NT2/D1 (cell line): ENCODE measurements at regions not wholly inside any gene's neighbourhood (a gene's known extent, or its start where the extent isn't known, plus 50 kb on each side); places are given as distances from the start of the nearest gene placed in this dataset.
A peak's percentile ranks its signal among the peaks of the same experiment; 100 is the strongest.

Experiments
- DNase-seq: peaks from one replicate; pipeline ENCODE4 v3.0.0-alpha.2; 2011; ENCODE audit warnings: low read depth, low spot score
- H3K27me3 ChIP-seq: 2 replicates; pipeline ENCODE4 v1.6.0; 2011; ENCODE audit warnings: mild to moderate bottlenecking; ENCODE audit not compliant: insufficient read length, insufficient read depth
- H3K36me3 ChIP-seq: 2 replicates; pipeline ENCODE4 v1.6.1; 2011; ENCODE audit warnings: mild to moderate bottlenecking, low read length, mixed read lengths; ENCODE audit not compliant: insufficient read depth, insufficient read length
- H3K4me1 ChIP-seq: 2 replicates; pipeline ENCODE4 v1.5.1; 2011; ENCODE audit not compliant: insufficient read depth, insufficient read length
- H3K4me3 ChIP-seq: 2 replicates; pipeline ENCODE4 v1.5.1; 2011; ENCODE audit warnings: low read depth; ENCODE audit not compliant: insufficient read length
- H3K9ac ChIP-seq: 2 replicates; pipeline ENCODE4 v1.6.0; 2011; ENCODE audit warnings: low read depth; ENCODE audit not compliant: insufficient read length
- H3K9me3 ChIP-seq: 2 replicates; pipeline ENCODE4 v1.5.1; 2011; ENCODE audit warnings: mild to moderate bottlenecking, low read length; ENCODE audit not compliant: insufficient read depth
- SUZ12 ChIP-seq: IDR thresholded peaks from 2 replicates; pipeline ENCODE4 v1.6.1; 2011; ENCODE audit not compliant: insufficient read length, insufficient read depth; ENCODE audit errors: extremely low read depth
- YY1 ChIP-seq: IDR thresholded peaks from 2 replicates; pipeline ENCODE4 v1.6.1; 2011; ENCODE audit not compliant: insufficient read length, insufficient read depth
- ZNF274 ChIP-seq: IDR thresholded peaks from 2 replicates; pipeline ENCODE4 v1.6.1; 2011; ENCODE audit warnings: mild to moderate bottlenecking, low read depth, low read length

- no peak overlapping the region for H3K4me3 ChIP-seq
- H3K36me3 ChIP-seq: no peaks in the 10 kb centered on the region
- peaks cover 4% of the 10 kb centered on the region for H3K4me1 ChIP-seq
- H3K9me3 ChIP-seq: no peaks in the 10 kb centered on the region
- TF ChIP-seq ZNF274: no peak
- TF ChIP-seq SUZ12: no peak
- TF ChIP-seq YY1: no peak
- no peak for DNase-seq
- H3K9ac ChIP-seq: no peak overlapping the region
- no peaks in the 10 kb centered on the region for H3K27me3 ChIP-seq
Measured at GRCh38 chr6:158920311-158920905, 79.6 kb downstream of the RSPH3 start.

- Histone ChIP-seq H3K36me3 (no peaks in the 10 kb centered on the region), H3K9ac (no peak overlapping the region), H3K4me3 (no peak overlapping the region), H3K4me1 (peaks cover 4% of the 10 kb centered on the region), H3K9me3 (no peaks in the 10 kb centered on the region), H3K27me3 (no peaks in the 10 kb centered on the region)
- TF ChIP-seq YY1 (no peak), SUZ12 (no peak), ZNF274 (no peak)
- no peak for DNase-seq
Measured at GRCh38 chr6:158919865-158920264, 80.1 kb downstream of the RSPH3 start.

GRCh38 chr6:158916617-158917016, 83.4 kb downstream of the RSPH3 start:
- no peak for TF ChIP-seq YY1
- no peak for TF ChIP-seq ZNF274
- no peak for TF ChIP-seq SUZ12
- Histone ChIP-seq H3K4me1 (no peaks in the 10 kb centered on the region), H3K9ac (no peak overlapping the region), H3K27me3 (no peaks in the 10 kb centered on the region), H3K36me3 (no peaks in the 10 kb centered on the region), H3K9me3 (no peaks in the 10 kb centered on the region), H3K4me3 (no peak overlapping the region)
- no peak for DNase-seq

GRCh38 chr6:158914923-158915322, 85.1 kb downstream of the RSPH3 start:
- no peaks in the 10 kb centered on the region for H3K9me3 ChIP-seq
- H3K9ac ChIP-seq: no peak overlapping the region
- H3K27me3 ChIP-seq: no peaks in the 10 kb centered on the region
- H3K4me1 ChIP-seq: no peaks in the 10 kb centered on the region
- TF ChIP-seq YY1 (no peak), SUZ12 (no peak), ZNF274 (no peak)
- H3K36me3 ChIP-seq: no peaks in the 10 kb centered on the region
- no peak for DNase-seq
- H3K4me3 ChIP-seq: no peak overlapping the region

GRCh38 chr6:158913580-158913979, 86.4 kb downstream of the RSPH3 start:
- H3K9ac ChIP-seq: peak overlapping the region; percentile 26
- no peak overlapping the region for H3K4me3 ChIP-seq
- no peaks in the 10 kb centered on the region for H3K9me3 ChIP-seq
- TF ChIP-seq SUZ12 (no peak), ZNF274 (no peak), YY1 (no peak)
- no peaks in the 10 kb centered on the region for H3K4me1 ChIP-seq
- H3K27me3 ChIP-seq: no peaks in the 10 kb centered on the region
- no peaks in the 10 kb centered on the region for H3K36me3 ChIP-seq
- DNase-seq: no peak

GRCh38 chr6:158912655-158913054, 87.3 kb downstream of the RSPH3 start:
- Histone ChIP-seq H3K4me3 (no peak overlapping the region), H3K27me3 (no peaks in the 10 kb centered on the region), H3K9ac (no peak overlapping the region), H3K9me3 (no peaks in the 10 kb centered on the region), H3K4me1 (no peaks in the 10 kb centered on the region), H3K36me3 (no peaks in the 10 kb centered on the region)
- DNase-seq: no peak
- TF ChIP-seq ZNF274 (no peak), SUZ12 (no peak), YY1 (no peak)

GRCh38 chr6:158911746-158912480, 88.1 kb downstream of the RSPH3 start:
- no peak overlapping the region for H3K4me3 ChIP-seq
- no peaks in the 10 kb centered on the region for H3K36me3 ChIP-seq
- peak overlapping the region; percentile 37 for H3K9ac ChIP-seq
- H3K9me3 ChIP-seq: no peaks in the 10 kb centered on the region
- H3K4me1 ChIP-seq: no peaks in the 10 kb centered on the region
- TF ChIP-seq YY1: no peak
- TF ChIP-seq SUZ12: no peak
- TF ChIP-seq ZNF274: no peak
- H3K27me3 ChIP-seq: no peaks in the 10 kb centered on the region
- DNase-seq: no peak
